ENCODE measurements at regions not wholly inside any gene's neighbourhood (a gene's known extent, or its start where the extent isn't known, plus 50 kb on each side); places are given as distances from the start of the nearest gene placed in this dataset.

GRCh38 chr10:88060762-88061161 lies 197.3 kb downstream of the PTEN start:
- TF ChIP-seq EP300 (IDR thresholded peaks at IDR 0.05; ENCODE audit: borderline replicate concordance), result no peak
- no peak for TF ChIP-seq REST (IDR thresholded peaks at IDR 0.05; ENCODE audit: low read depth)
- no peak for TF ChIP-seq RAD21 (IDR thresholded peaks at IDR 0.05; ENCODE audit: low read depth)
- no peak for TF ChIP-seq FOXM1 (IDR thresholded peaks at IDR 0.05; ENCODE audit: borderline replicate concordance, low read depth)
- no peak for TF ChIP-seq CREB1 (IDR thresholded peaks at IDR 0.05; ENCODE audit: low read depth)
- TF ChIP-seq YY1 (IDR thresholded peaks at IDR 0.05; ENCODE audit: low read depth), result no peak

All from Ishikawa (cell line).